H9 (cell line): ENCODE measurements at regions not wholly inside any gene's neighbourhood (a gene's known extent, or its start where the extent isn't known, plus 50 kb on each side); places are given as distances from the start of the nearest gene placed in this dataset.

Experiments used
- DNase-seq: peaks from one replicate; pipeline ENCODE4 v3.0.0-alpha.2; 2017
- H2AFZ ChIP-seq: one replicate; pipeline ENCODE4 v1.6.1; 2013; ENCODE audit warnings: mild to moderate bottlenecking, low read length, control low read depth, moderate library complexity
- H2AK5ac ChIP-seq: 2 replicates; pipeline ENCODE4 v1.6.1; 2013; ENCODE audit warnings: low read length, control low read depth, mixed read lengths; ENCODE audit not compliant: insufficient read length
- H2BK120ac ChIP-seq: one replicate; pipeline ENCODE4 v1.6.1; 2013; ENCODE audit warnings: low read depth, mild to moderate bottlenecking, low read length, control low read depth, inconsistent platforms; ENCODE audit not compliant: poor library complexity, severe bottlenecking
- H2BK12ac ChIP-seq: 2 replicates; pipeline ENCODE4 v1.6.1; 2013; ENCODE audit warnings: low read length, control low read depth, mixed read lengths, low read depth; ENCODE audit not compliant: insufficient read length
- H2BK15ac ChIP-seq: 2 replicates; pipeline ENCODE4 v1.6.1; 2013; ENCODE audit warnings: low read depth, low read length, control low read depth
- H2BK20ac ChIP-seq: one replicate; pipeline ENCODE4 v1.6.1; 2013; ENCODE audit warnings: low read depth, mild to moderate bottlenecking, low read length, control low read depth, inconsistent platforms; ENCODE audit not compliant: poor library complexity, severe bottlenecking
- H2BK5ac ChIP-seq: 2 replicates; pipeline ENCODE4 v1.6.1; 2013; ENCODE audit warnings: low read length, control low read depth, mixed read lengths; ENCODE audit not compliant: insufficient read length
- H3K14ac ChIP-seq: 2 replicates; pipeline ENCODE4 v1.6.1; 2013; ENCODE audit warnings: low read length, control low read depth; ENCODE audit not compliant: insufficient read depth
- H3K18ac ChIP-seq: 2 replicates; pipeline ENCODE4 v1.6.1; 2013; ENCODE audit warnings: low read depth, mild to moderate bottlenecking, mixed read lengths, low read length, control low read depth; ENCODE audit not compliant: insufficient read length
- H3K23ac ChIP-seq: 2 replicates; pipeline ENCODE4 v1.6.1; 2013; ENCODE audit warnings: low read length, control low read depth, mixed read lengths, low read depth; ENCODE audit not compliant: insufficient read length
- H3K23me2 ChIP-seq: 2 replicates; pipeline ENCODE4 v1.6.1; 2013; ENCODE audit warnings: low read depth, mild to moderate bottlenecking, mixed read lengths, low read length, control low read depth; ENCODE audit not compliant: insufficient read length, poor library complexity, severe bottlenecking
- H3K27ac ChIP-seq: 2 replicates; pipeline ENCODE4 v1.5.1; 2013; ENCODE audit warnings: low read length, control low read depth, mixed read lengths, low read depth; ENCODE audit not compliant: insufficient read length
- H3K27me3 ChIP-seq: 2 replicates; pipeline ENCODE4 v1.6.1; 2013; ENCODE audit warnings: low read length, control low read depth, inconsistent platforms; ENCODE audit not compliant: insufficient read depth
- H3K4ac ChIP-seq: 2 replicates; pipeline ENCODE4 v1.6.1; 2013; ENCODE audit warnings: low read depth, mild to moderate bottlenecking, control low read depth, inconsistent platforms, low read length, moderate library complexity
- H3K4me1 ChIP-seq: 2 replicates; pipeline ENCODE4 v1.6.1; 2013; ENCODE audit warnings: low read length, control low read depth, inconsistent platforms; ENCODE audit not compliant: insufficient read depth
- H3K4me2 ChIP-seq: 2 replicates; pipeline ENCODE4 v1.6.1; 2013; ENCODE audit warnings: low read length, control low read depth, mixed read lengths; ENCODE audit not compliant: insufficient read length, insufficient read depth
- H3K56ac ChIP-seq: 2 replicates; pipeline ENCODE4 v1.6.1; 2013; ENCODE audit warnings: low read depth, mild to moderate bottlenecking, mixed read lengths, low read length, control low read depth; ENCODE audit not compliant: insufficient read length
- H3K79me1 ChIP-seq: 2 replicates; pipeline ENCODE4 v1.6.1; 2013; ENCODE audit warnings: low read depth, mild to moderate bottlenecking, moderate library complexity, low read length, control low read depth, inconsistent platforms; ENCODE audit not compliant: insufficient read depth, poor library complexity, severe bottlenecking
- H3K79me2 ChIP-seq: 2 replicates; pipeline ENCODE4 v1.6.1; 2013; ENCODE audit warnings: low read length, control low read depth, inconsistent platforms; ENCODE audit not compliant: insufficient read depth
- H3K9ac ChIP-seq: 2 replicates; pipeline ENCODE4 v1.6.1; 2013; ENCODE audit warnings: low read length, control low read depth, mixed read lengths; ENCODE audit not compliant: insufficient read length; ENCODE audit errors: extremely low read depth
- H3K9me3 ChIP-seq: one replicate; pipeline ENCODE4 v1.6.1; 2013; ENCODE audit warnings: low read depth, low read length, inconsistent platforms; ENCODE audit not compliant: control insufficient read depth
- H3T11ph ChIP-seq: one replicate; pipeline ENCODE4 v1.6.1; 2013; ENCODE audit warnings: mild to moderate bottlenecking, low read length, control low read depth, inconsistent platforms
- H4K20me1 ChIP-seq: one replicate; pipeline ENCODE4 v1.6.1; 2013; ENCODE audit not compliant: control insufficient read depth, insufficient read length, insufficient read depth
- H4K5ac ChIP-seq: 2 replicates; pipeline ENCODE4 v1.6.1; 2013; ENCODE audit warnings: low read depth, mild to moderate bottlenecking, mixed read lengths, low read length, control low read depth; ENCODE audit not compliant: insufficient read length
- H4K8ac ChIP-seq: replicated peaks from 2 replicates; pipeline ENCODE4 v1.6.1; 2013; ENCODE audit warnings: low read length, control low read depth, mixed read lengths, low read depth; ENCODE audit not compliant: insufficient read length
- H4K91ac ChIP-seq: 2 replicates; pipeline ENCODE4 v1.6.1; 2013; ENCODE audit warnings: low read depth, mild to moderate bottlenecking, moderate library complexity, mixed read lengths, low read length, control low read depth; ENCODE audit not compliant: insufficient read length
- H3K27ac Mint-ChIP-seq, 3 experiments: 2 replicates in 2 of 3; 3 replicates in 1 of 3; pipeline ENCODE4 v1.8.0; 2020 to 2021; ENCODE audit warnings: mixed read lengths in 3 of 3, mild to moderate bottlenecking in 1 of 3, moderate library complexity in 1 of 3
- H3K27me3 Mint-ChIP-seq: 2 replicates; pipeline ENCODE4 v1.8.0; 2021; ENCODE audit warnings: low read depth, mild to moderate bottlenecking, moderate library complexity, mixed read lengths
- H3K36me3 Mint-ChIP-seq, 3 experiments: 2 replicates in 2 of 3; 3 replicates in 1 of 3; pipeline ENCODE4 v1.8.0; 2020 to 2021; ENCODE audit warnings: low read depth in 3 of 3, mixed read lengths in 3 of 3; ENCODE audit not compliant: insufficient read depth in 1 of 3
- H3K4me1 Mint-ChIP-seq, 2 experiments: 2 replicates each; pipeline ENCODE4 v1.8.0; 2020; ENCODE audit warnings: mixed read lengths in 2 of 2
- H3K4me3 Mint-ChIP-seq, 2 experiments: 2 replicates in 1 of 2; 3 replicates in 1 of 2; pipeline ENCODE4 v1.8.0; 2020 to 2021; ENCODE audit warnings: mild to moderate bottlenecking in 2 of 2, mixed read lengths in 2 of 2, moderate library complexity in 1 of 2
- H3K9me3 Mint-ChIP-seq, 2 experiments: 2 replicates in 1 of 2; 3 replicates in 1 of 2; pipeline ENCODE4 v1.8.0; 2020; ENCODE audit warnings: mild to moderate bottlenecking in 2 of 2, mixed read lengths in 2 of 2, moderate library complexity in 1 of 2
- CTCF ChIP-seq: fragments of 200-600 bp; sonication (generic); conservative IDR thresholded peaks from 3 replicates; pipeline ENCODE4 v1.8.0; 2021; ENCODE audit warnings: antibody characterized with exemption, mild to moderate bottlenecking
- WGBS: extraction: QIAGEN DNeasy Blood & Tissue Kit; methylation state at CpG from one replicate; pipeline ENCODE4 v1.1.7; 2013; ENCODE audit warnings: missing lambda C conversion rate, low lambda C conversion rate, mixed read lengths; ENCODE audit not compliant: insufficient read length; ENCODE audit errors: extremely low coverage; 5-methylcytosine and 5-hydroxymethylcytosine counted together

- no peaks in the 10 kb centered on the region for H3K79me2 ChIP-seq
- H3K4me2 ChIP-seq, result no peak overlapping the region
- H3T11ph ChIP-seq, result no peak overlapping the region
- H3K4ac ChIP-seq, result no peak overlapping the region
- peaks cover 2% of the 10 kb centered on the region for H3K79me1 ChIP-seq
- peaks cover 4 to 8% of the 10 kb centered on the region in 2 experiments; a peak in 3 of 4 replicates for H3K4me1 Mint-ChIP-seq
- no peaks in the 10 kb centered on the region for H4K20me1 ChIP-seq
- DNase-seq, result no peak
- H3K27me3 Mint-ChIP-seq, result no peaks in the 10 kb centered on the region
- H3K4me3 Mint-ChIP-seq, result no peak overlapping the region
- no peak overlapping the region for H4K5ac ChIP-seq
- H4K91ac ChIP-seq, result no peak overlapping the region
- no peak overlapping the region for H4K8ac ChIP-seq
- H3K9me3 ChIP-seq, result no peaks in the 10 kb centered on the region
- H3K4me1 ChIP-seq, result peaks cover 2% of the 10 kb centered on the region; the same call in 1 of the 2 replicates
- peaks cover 0 to 4% (median 1%) of the 10 kb centered on the region in 3 experiments; a peak in 1 of 7 replicates for H3K36me3 Mint-ChIP-seq
- no peak overlapping the region for H3K23ac ChIP-seq
- H3K9me3 Mint-ChIP-seq, result no peaks in the 10 kb centered on the region
- no peaks in the 10 kb centered on the region for H3K27me3 ChIP-seq
- no peak overlapping the region; a peak in 1 of 7 replicates for H3K27ac Mint-ChIP-seq
- H2BK5ac ChIP-seq, result no peak overlapping the region
- no peak overlapping the region for H2BK20ac ChIP-seq
- H3K27ac ChIP-seq, result no peak overlapping the region
- H3K9ac ChIP-seq, result no peak overlapping the region
- H3K18ac ChIP-seq, result no peak overlapping the region
- H2AK5ac ChIP-seq, result no peak overlapping the region
- H2BK120ac ChIP-seq, result no peak overlapping the region
- WGBS, result no CpG with 5 or more reads among the region's 2 CpGs
- no peak overlapping the region for H2AFZ ChIP-seq
- no peak overlapping the region for H2BK12ac ChIP-seq
- no peaks in the 10 kb centered on the region for H3K23me2 ChIP-seq
- no peak overlapping the region for H3K56ac ChIP-seq
- no peak overlapping the region for H2BK15ac ChIP-seq
- no peak overlapping the region for H3K14ac ChIP-seq
- no peak for TF ChIP-seq CTCF
These were observed 294.3 kb upstream of the KLF14 start for GRCh38 chr7:131028295-131028694.
